ENCODE measurements at regions not wholly inside any gene's neighbourhood (a gene's known extent, or its start where the extent isn't known, plus 50 kb on each side); places are given as distances from the start of the nearest gene placed in this dataset.
"Not testable (repeated sequence)": the region's sequence is repeated elsewhere in the genome, so short reads cannot be mapped to it uniquely, and the experiment has no call there.

GRCh38 chr5:126009566-126009965 is 413.6 kb upstream of the GRAMD2B start:
- CTCF ChIA-PET: no interaction called here
- Histone ChIP-seq H3K27ac (ENCODE audit: control insufficient read depth, insufficient read depth) (no peak overlapping the region), H3K36me3 (ENCODE audit: control insufficient read depth in 2 of 2, insufficient read depth in 2 of 2, low read length in 1 of 2) (no peaks in the 10 kb centered on the region), H4K20me1 (ENCODE audit: control insufficient read depth, insufficient read depth) (no peaks in the 10 kb centered on the region), H3K4me3 (no peak overlapping the region), H3K79me2 (ENCODE audit: control insufficient read depth, insufficient read depth, low read length) (no peaks in the 10 kb centered on the region), H3K4me2 (ENCODE audit: control insufficient read depth, insufficient read depth) (no peak overlapping the region), H3K9ac (ENCODE audit: control insufficient read depth, insufficient read depth, low read length) (no peak overlapping the region), H3K4me1 (ENCODE audit: control insufficient read depth, insufficient read depth, low read length) (no peaks in the 10 kb centered on the region), H2AFZ (ENCODE audit: control insufficient read depth, low read depth, low read length) (no peak overlapping the region), H3K27me3 (replicated peaks in 1 of 2; ENCODE audit: control insufficient read depth in 2 of 2, insufficient read depth in 2 of 2, low read length in 1 of 2) (no peaks in the 10 kb centered on the region), H3K9me3 (replicated peaks; ENCODE audit: control insufficient read depth, insufficient read depth, low read length) (no peaks in the 10 kb centered on the region)
- RAD21 ChIA-PET (ENCODE audit: unreplicated experiment): no interaction called here
- 40% methylated on average over 5 of the region's 5 CpGs for WGBS (ENCODE audit: insufficient coverage, insufficient replicate concordance, low lambda C conversion rate, missing lambda C conversion rate)
- intact Hi-C loops (cut with micrococcal nuclease; ENCODE audit: unreplicated experiment): no loop called here
- no TSS peak for BruUV-seq (replicated peaks)
- ATAC-seq (no peak), FAIRE-seq (no peak), DNase-seq (ENCODE audit: low read depth, low spot score) (no peak)
- SMC1A ChIA-PET (ENCODE audit: uncharacterized antibody, unreplicated experiment): no interaction called here
- POLR2A ChIA-PET: no interaction called here
- TF ChIP-seq PBX3 (IDR thresholded peaks at IDR 0.05; ENCODE audit: insufficient replicate concordance, low read depth, low read length) (no peak), LARP7 (IDR thresholded peaks at IDR 0.05) (no peak), NKRF (conservative IDR thresholded peaks at IDR 0.05) (no peak)
- in situ Hi-C loops (cut with MboI): no loop called here

GRCh38 chr5:126011526-126011925 is 411.7 kb upstream of the GRAMD2B start:
- H3K27me3 ChIP-seq (replicated peaks in 1 of 2; ENCODE audit: control insufficient read depth in 2 of 2, insufficient read depth in 2 of 2, low read length in 1 of 2); H3K9ac ChIP-seq (ENCODE audit: control insufficient read depth, insufficient read depth, low read length); H3K4me3 ChIP-seq; ATAC-seq; in situ Hi-C loops (cut with MboI); FAIRE-seq; intact Hi-C loops (cut with micrococcal nuclease; ENCODE audit: unreplicated experiment); SMC1A ChIA-PET (ENCODE audit: uncharacterized antibody, unreplicated experiment); DNase-seq (ENCODE audit: low read depth, low spot score); H3K9me3 ChIP-seq (replicated peaks; ENCODE audit: control insufficient read depth, insufficient read depth, low read length); H3K4me2 ChIP-seq (ENCODE audit: control insufficient read depth, insufficient read depth); H3K27ac ChIP-seq (ENCODE audit: control insufficient read depth, insufficient read depth); H4K20me1 ChIP-seq (ENCODE audit: control insufficient read depth, insufficient read depth); H2AFZ ChIP-seq (ENCODE audit: control insufficient read depth, low read depth, low read length); CTCF ChIA-PET; BruUV-seq (replicated peaks); H3K79me2 ChIP-seq (ENCODE audit: control insufficient read depth, insufficient read depth, low read length); H3K4me1 ChIP-seq (ENCODE audit: control insufficient read depth, insufficient read depth, low read length); H3K36me3 ChIP-seq (ENCODE audit: control insufficient read depth in 2 of 2, insufficient read depth in 2 of 2, low read length in 1 of 2); POLR2A ChIA-PET: not testable (repeated sequence)
- RAD21 ChIA-PET (ENCODE audit: unreplicated experiment): interaction anchor here (0.8 kb wide), 1 partner anchor 25 kb away, joined by 3 read pairs; no protein-coding TSS in a partner anchor
- WGBS (ENCODE audit: insufficient coverage, insufficient replicate concordance, low lambda C conversion rate, missing lambda C conversion rate): 32% methylated on average over 7 of the region's 7 CpGs

Measured in GM12878 (cell line).